GM13976 (cell line): ENCODE measurements at regions not wholly inside any gene's neighbourhood (a gene's known extent, or its start where the extent isn't known, plus 50 kb on each side); places are given as distances from the start of the nearest gene placed in this dataset.

Source experiments
- DNase-seq: peaks from one replicate; pipeline ENCODE4 v3.0.0; 2012; ENCODE audit warnings: low spot score
- CTCF ChIP-seq: IDR thresholded peaks from 2 replicates; pipeline ENCODE4 v1.5.1; 2012; ENCODE audit warnings: borderline replicate concordance, mild to moderate bottlenecking; ENCODE audit not compliant: insufficient read depth; ENCODE audit errors: extremely low read depth, missing control alignments, control extremely low read depth
- in situ Hi-C: fragments of 300-500 bp; cut with MboI; formaldehyde crosslinking; loops from one replicate; pipeline ENCODE4 v1.12.0; 2022; ENCODE audit warnings: low sequenced_read_pairs, mixed read lengths, inconsistent platforms; ENCODE audit not compliant: unreplicated experiment

GRCh38 chr7:108846471-108846870 is 276.8 kb downstream of the DNAJB9 start:
- DNase-seq = no peak
- in situ Hi-C loops = no loop called here
- no peak for TF ChIP-seq CTCF

GRCh38 chr7:108848486-108848885 is 278.8 kb downstream of the DNAJB9 start:
- DNase-seq = no peak
- no peak for TF ChIP-seq CTCF
- in situ Hi-C loops = no loop called here

GRCh38 chr7:108860615-108861014 is 290.9 kb downstream of the DNAJB9 start:
- no peak for TF ChIP-seq CTCF
- in situ Hi-C loops = no loop called here
- DNase-seq = no peak

- TF ChIP-seq CTCF = no peak
- in situ Hi-C loops = no loop called here
- no peak for DNase-seq
Observed at GRCh38 chr7:108861071-108861470, 291.4 kb downstream of the DNAJB9 start.

- no peak for DNase-seq
- TF ChIP-seq CTCF = no peak
- in situ Hi-C loops = no loop called here
Observed at GRCh38 chr7:108863227-108863848, 293.7 kb downstream of the DNAJB9 start.

GRCh38 chr7:108869070-108869469 is 299.4 kb downstream of the DNAJB9 start:
- DNase-seq = no peak
- no peak for TF ChIP-seq CTCF

More at GRCh38 chr7:108869070-108869469, 299.4 kb downstream of the DNAJB9 start:
- in situ Hi-C loops = no loop called here
